Fibroblast of upper back skin (primary cell): ENCODE measurements at regions not wholly inside any gene's neighbourhood (a gene's known extent, or its start where the extent isn't known, plus 50 kb on each side); places are given as distances from the start of the nearest gene placed in this dataset.

Experiments used
- DNase-seq: peaks from one replicate; pipeline ENCODE4 v3.0.0-alpha.2; 2013

DNA sequence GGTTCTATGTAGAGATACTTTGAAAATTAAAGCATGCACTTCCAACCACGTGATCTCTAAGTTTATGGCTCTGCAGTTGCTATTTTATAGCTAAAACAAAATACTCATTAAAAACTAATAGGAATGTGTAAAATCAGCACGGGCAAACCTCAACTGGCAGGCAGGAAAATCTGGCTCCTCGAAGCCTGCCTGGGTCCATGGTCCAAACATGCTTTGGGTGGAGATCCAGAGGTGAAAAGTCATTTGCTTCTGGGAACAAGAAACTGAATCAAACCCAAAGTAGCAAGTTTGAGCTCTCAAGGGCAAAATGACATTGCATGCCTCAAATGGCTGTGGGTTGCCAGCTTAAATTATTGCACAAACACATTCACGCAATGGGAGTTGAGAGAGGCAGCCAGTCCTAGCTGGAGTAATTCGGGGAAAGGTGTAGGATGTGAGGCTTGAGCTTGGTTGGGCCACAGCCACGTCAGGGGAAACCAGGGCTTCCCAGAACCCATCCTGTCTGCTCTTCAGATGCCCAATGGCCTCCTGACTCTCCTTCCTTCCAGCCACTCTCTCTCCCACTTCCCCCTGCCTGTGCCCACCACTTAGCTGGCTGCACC is 75.2 kb upstream of the LCLAT1 start:
- DNase-seq = peak; percentile 23

DNA sequence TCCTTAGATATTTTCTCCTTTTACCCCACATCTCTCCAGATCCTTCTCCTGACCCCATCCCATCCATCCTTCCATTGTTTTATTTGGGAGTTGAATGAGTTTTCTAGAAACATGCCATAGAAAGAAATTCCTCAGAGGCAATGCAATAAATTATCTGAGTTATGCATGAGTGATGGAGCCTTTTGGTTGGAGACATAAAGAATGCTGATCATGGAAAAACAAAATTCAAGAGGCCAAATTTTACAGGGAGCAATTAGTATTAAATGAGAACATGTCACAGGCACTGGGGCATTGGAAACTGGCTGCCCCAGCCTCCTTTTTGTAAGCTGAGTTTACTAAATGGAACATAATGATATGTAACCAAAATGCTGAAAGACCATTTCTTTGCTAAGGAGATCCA is 74.2 kb upstream of the LCLAT1 start:
- DNase-seq = peak; percentile 69

DNA sequence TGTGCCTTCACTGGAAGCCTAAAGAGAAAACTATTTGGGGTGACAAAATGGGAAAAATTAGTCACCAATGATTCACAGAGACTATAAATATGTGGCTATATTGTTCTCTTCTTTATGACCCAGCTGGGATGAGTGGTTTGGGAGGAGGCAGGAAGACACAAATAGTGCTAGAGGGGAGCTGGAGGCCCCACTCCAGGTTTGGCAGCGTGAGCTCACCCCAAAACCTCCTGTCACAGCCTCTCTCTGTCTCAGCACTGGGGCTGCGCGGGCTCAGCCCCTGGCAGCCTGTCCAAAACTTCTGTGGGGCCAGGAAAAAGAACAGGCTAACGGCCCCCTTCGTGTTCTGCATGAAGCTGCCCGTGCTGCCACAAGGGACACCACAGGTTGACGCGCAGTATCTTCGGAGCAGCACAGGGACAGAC is 73.2 kb upstream of the LCLAT1 start:
- peak; percentile 92 for DNase-seq

DNA sequence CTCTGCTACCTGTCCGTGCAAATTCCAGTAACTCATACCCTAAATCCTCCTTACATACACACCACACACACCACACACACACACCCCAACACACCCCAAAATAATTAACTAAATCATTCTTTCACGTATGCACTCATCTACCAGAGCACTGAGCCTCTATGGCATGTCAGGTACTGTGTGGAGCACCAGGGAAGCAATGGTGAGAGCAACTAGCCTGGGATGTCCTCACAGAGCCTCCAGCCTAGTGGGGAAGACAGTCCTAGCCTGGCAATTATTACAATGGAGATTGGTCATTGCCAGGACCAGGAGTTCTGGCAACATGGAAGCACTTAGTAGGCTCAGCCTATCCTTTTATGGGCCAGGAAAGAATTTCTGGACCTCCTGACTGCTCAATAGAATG is 72.7 kb upstream of the LCLAT1 start:
- no peak for DNase-seq

DNA sequence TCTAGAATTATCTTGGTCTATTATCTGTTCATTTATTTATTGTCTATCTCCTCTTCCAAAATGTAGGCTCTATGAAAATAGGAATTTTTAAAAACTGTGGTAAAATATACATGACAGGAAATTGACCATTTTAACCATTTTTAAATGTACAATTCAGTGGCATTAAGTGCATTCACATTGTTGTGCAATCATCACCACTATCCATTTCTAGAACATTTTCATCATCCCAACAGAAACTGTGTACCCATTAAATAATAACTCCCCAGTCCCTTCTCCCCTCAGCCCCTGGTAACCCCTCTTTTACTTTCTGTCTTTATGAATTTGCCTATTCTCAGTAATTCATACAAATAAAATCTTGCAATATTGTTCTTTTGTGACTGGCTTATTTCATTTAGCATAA is 71.1 kb upstream of the LCLAT1 start:
- no peak for DNase-seq

DNA sequence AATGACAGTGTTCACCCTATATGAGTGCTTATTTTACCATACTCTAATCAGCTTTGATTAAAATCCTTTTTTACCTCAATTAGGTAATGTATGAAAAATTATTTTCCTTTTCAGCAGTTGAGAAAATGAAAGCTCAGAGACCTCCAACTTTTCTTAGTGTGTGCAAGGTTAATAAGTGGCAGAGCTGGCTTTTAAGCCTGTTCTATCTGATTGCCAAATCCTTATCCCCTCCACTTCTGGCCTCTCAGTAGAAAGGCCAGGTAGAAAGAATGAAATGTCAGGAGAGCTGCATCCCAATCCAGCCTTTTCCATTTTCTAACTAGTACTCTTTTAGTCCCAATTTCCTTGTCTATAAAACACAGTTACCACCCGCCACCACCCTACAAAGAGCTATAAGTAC is 67.6 kb upstream of the LCLAT1 start:
- DNase-seq = no peak

DNA sequence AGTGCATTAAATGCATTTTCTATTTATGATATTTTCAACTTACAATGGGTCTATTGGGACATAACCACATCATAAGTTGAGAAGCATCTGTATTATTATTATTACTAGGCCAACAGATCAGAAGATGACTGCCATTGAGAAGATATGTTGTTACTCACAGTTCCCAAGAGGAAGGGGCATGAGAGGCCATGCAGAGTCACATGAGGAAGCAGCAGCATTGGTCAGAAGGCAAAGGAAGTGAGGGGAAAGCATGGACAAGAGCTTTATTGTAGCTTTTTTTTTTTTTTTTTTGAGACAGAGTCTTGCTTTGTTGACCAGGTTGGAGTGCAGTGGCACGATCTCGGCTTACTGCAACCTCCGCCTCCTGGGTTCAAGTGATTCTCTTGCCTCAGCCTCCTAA is 66.2 kb upstream of the LCLAT1 start:
- DNase-seq = no peak

DNA sequence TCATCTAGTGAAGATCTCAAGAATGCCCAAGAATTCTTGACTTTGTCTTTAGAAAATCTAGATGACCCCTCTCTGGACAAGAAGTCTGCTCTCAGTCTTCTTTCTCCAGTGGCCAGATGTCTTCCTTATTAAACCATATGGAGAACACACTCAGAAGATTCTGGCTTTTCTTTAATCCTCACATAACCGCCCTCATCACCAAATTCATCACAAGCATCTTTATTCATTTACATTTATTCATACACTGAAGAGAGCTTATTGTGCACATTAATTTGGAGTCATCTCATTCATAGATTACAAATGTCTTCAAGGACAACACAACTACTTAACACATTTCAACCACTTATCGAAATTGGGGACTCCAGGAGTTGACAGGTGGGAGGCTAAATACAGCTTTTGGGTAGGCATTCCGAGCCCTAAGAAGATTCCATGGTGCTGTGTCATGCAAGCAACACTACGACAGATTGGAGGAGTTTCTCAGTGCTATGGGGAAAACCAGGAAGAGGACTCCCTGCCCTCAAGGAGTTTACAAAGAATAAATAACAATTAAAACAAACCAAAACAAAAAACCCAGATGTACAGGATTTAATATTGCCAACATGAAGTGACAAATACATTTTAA is 64.8 kb upstream of the LCLAT1 start:
- no peak for DNase-seq

DNA sequence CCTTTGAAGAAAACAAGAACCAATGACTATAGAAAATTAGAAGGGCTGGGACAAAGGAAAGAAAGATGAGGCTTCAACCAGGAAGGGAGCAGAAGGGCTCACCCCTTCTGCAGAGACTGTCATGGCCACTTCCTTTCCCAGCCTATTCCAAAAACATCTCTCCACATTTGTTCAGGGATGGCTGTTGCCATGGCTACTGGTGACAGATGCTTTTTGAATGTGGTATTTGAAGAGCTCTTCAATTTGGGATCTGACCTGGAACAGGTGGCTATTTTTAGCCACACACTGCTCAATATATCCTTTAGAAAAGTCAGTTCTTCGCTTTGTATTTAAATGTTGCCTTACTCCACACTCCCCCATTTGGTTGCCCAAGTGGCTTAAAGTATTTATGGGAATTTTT is 64.1 kb upstream of the LCLAT1 start:
- no peak for DNase-seq

DNA sequence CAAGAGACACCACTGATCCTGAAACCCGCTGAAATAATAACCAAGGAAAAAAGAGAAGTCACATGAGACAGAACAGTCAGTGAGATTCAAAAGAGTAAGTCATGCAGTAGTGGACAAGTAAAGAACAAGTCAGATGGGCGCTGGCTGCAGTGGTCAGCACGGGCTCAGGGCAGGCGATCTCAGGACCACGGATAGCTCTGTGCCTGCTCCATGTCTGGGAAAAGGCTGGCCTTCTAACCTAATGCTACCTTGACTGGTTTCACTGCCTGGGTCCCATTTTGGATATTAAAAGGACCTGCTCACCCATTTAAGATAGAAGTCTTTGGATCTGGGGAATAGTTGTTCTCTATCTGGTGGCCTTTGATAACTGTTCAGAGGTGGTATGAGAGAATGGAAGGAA is 61.7 kb upstream of the LCLAT1 start:
- peak; percentile 37 for DNase-seq

DNA sequence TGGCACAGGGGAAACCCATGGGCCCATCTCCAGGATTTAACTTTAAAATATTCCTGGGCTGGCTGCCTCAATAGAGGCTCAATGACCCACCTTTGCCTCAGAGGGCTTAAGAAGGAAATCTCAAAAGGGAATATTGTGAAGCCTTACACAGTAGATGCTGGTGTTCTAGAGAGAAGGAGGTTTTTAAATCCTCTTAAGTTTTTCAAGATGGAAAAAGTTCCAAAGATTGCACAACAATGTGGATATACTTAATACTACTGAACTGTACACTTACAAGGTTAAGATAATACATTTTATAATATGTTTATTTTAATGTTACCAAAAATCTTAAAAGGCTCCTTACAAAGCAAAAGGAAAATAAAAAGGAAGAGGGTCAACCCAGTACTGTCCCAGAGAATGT is 54.9 kb upstream of the LCLAT1 start:
- DNase-seq = no peak

DNA sequence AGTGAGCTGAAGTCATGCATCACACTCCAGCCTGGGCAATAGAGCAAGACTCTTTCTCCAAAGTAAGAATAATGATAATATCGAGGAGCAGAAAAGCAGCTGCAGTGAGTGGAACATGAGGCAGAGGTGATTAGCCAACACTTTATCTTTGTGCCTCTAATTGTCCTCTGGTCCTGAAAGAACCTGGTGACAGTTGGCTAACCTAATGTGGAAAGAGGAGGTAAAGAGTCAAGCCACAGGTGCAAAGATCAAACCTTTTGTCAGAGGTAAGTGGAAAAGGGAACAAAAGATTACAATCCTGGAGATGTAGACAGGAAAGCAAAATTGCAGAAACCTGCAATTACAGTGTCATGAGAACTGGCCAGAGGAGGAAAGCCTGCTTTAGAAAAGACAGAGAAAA is 53.5 kb upstream of the LCLAT1 start:
- DNase-seq = no peak

DNA sequence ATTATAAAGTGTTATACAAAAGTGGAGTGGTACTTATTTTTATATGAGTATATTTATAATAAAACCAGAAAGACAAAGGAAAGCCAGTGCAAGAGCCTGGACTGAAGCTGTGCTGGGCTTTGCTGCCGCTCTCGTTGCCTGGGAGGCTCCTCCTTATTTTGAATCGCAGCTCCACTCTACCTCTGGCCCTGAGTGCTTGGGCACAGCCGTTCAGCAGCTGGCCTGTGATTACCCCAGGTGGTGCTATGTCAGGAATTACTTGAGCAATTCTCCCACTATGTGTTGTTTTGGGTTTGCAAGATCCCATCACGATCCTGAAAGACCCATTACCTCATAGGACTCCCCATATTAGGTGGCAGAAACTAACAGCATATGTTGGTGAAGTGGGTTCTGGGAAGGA is 53.0 kb upstream of the LCLAT1 start:
- no peak for DNase-seq

DNA sequence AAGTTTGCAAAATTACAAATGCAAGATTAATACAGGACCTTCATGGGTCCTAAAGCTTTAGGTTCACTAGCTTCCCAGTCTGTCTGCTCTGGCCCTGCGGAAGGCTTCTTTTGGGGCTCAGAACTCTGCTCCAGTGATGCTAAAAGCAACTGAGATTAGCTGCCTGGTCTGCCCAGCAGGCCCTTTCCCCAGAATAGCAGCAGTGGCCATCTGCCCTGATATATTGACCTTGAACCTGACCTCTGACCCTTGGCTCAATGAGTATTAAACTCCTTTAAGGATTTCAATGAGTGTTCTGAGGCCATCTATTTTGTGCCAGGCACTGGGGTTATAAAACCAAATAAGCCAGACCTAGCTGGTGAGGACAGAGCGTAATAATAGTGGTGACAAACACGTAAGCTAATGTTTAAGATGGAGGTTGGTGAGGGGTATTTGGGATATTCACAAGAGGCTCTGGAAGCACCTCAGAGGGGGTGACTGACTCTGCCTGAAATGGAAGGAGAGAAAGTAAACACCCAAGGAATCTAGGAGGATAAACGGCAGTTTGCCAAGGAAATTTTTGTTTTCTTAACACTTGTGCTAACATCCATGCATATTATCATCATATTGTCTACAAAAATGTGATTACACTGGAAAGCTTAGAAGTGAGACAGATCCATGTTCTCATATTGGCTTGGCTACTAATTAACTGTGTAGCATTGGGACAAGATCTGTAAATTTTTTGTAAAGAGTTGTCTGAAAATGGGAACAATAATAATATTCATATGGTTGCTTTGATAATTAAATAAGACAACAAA is 50.4 kb upstream of the LCLAT1 start:
- DNase-seq = no peak
